Central memory CD8-positive, alpha-beta T cell (primary cell): ENCODE measurements at regions not wholly inside any gene's neighbourhood (a gene's known extent, or its start where the extent isn't known, plus 50 kb on each side); places are given as distances from the start of the nearest gene placed in this dataset.

Source experiments
- ATAC-seq: fragments of 150-1000 bp; cut with Tn5 transposase; replicated peaks from 2 replicates; pipeline ENCODE4 v1.10.0; 2022; ENCODE audit warnings: mild to moderate bottlenecking, moderate FRiP score, moderate number of reproducible peaks; ENCODE audit not compliant: poor library complexity, severe bottlenecking; ENCODE audit errors: extremely low read depth
- DNase-seq, 2 donors: peaks; one replicate each; pipeline ENCODE4 v3.0.0; 2021; ENCODE audit warnings: low spot score in 2 of 2
- H3K27ac Mint-ChIP-seq: one replicate; pipeline ENCODE4 v1.8.0; 2022; ENCODE audit warnings: low read depth, mild to moderate bottlenecking, moderate library complexity, mixed read lengths
- H3K27me3 Mint-ChIP-seq: one replicate; pipeline ENCODE4 v1.8.0; 2022; ENCODE audit warnings: mixed read lengths
- H3K36me3 Mint-ChIP-seq: one replicate; pipeline ENCODE4 v1.8.0; 2022; ENCODE audit warnings: mild to moderate bottlenecking, moderate library complexity, mixed read lengths; ENCODE audit not compliant: insufficient read depth
- H3K4me1 Mint-ChIP-seq: one replicate; pipeline ENCODE4 v1.8.0; 2022; ENCODE audit warnings: mixed read lengths
- H3K4me3 Mint-ChIP-seq: one replicate; pipeline ENCODE4 v1.8.0; 2022; ENCODE audit warnings: mild to moderate bottlenecking, moderate library complexity, mixed read lengths
- H3K9me3 Mint-ChIP-seq: one replicate; pipeline ENCODE4 v1.8.0; 2022; ENCODE audit warnings: mixed read lengths

- peaks cover 4% of the 10 kb centered on the region for H3K27me3 Mint-ChIP-seq
- H3K9me3 Mint-ChIP-seq = no peaks in the 10 kb centered on the region
- peaks cover 2% of the 10 kb centered on the region for H3K36me3 Mint-ChIP-seq
- H3K4me1 Mint-ChIP-seq = no peaks in the 10 kb centered on the region
- no peak overlapping the region for H3K4me3 Mint-ChIP-seq
- H3K27ac Mint-ChIP-seq = no peak overlapping the region
- ATAC-seq = no peak
- no peak for DNase-seq
Observed at GRCh38 chr1:184210031-184210430, 158.5 kb downstream of the TSEN15 start.

GRCh38 chr1:184210862-184211261 is 159.3 kb downstream of the TSEN15 start:
- no peaks in the 10 kb centered on the region for H3K4me1 Mint-ChIP-seq
- H3K27me3 Mint-ChIP-seq = peaks cover 13% of the 10 kb centered on the region
- H3K36me3 Mint-ChIP-seq = no peaks in the 10 kb centered on the region
- no peaks in the 10 kb centered on the region for H3K9me3 Mint-ChIP-seq
- ATAC-seq = no peak
- H3K27ac Mint-ChIP-seq = no peak overlapping the region
- H3K4me3 Mint-ChIP-seq = no peak overlapping the region
- DNase-seq = no peak

- no peak overlapping the region for H3K4me3 Mint-ChIP-seq
- no peak for ATAC-seq
- peaks cover 23% of the 10 kb centered on the region for H3K27me3 Mint-ChIP-seq
- H3K27ac Mint-ChIP-seq = no peak overlapping the region
- DNase-seq = no peak
- no peaks in the 10 kb centered on the region for H3K4me1 Mint-ChIP-seq
- H3K36me3 Mint-ChIP-seq = no peaks in the 10 kb centered on the region
- no peaks in the 10 kb centered on the region for H3K9me3 Mint-ChIP-seq
Observed at GRCh38 chr1:184212649-184213314, 161.3 kb downstream of the TSEN15 start.

GRCh38 chr1:184214128-184214527 is 162.6 kb downstream of the TSEN15 start:
- Mint-ChIP-seq H3K27ac (no peak overlapping the region), H3K27me3 (peaks cover 23% of the 10 kb centered on the region), H3K4me3 (no peak overlapping the region), H3K36me3 (no peaks in the 10 kb centered on the region), H3K4me1 (no peaks in the 10 kb centered on the region), H3K9me3 (no peaks in the 10 kb centered on the region)
- DNase-seq (no peak), ATAC-seq (no peak)

- DNase-seq (no peak), ATAC-seq (no peak)
- no peak overlapping the region for H3K27ac Mint-ChIP-seq
- H3K4me1 Mint-ChIP-seq = no peaks in the 10 kb centered on the region
- no peaks in the 10 kb centered on the region for H3K36me3 Mint-ChIP-seq
- H3K9me3 Mint-ChIP-seq = no peaks in the 10 kb centered on the region
- peaks cover 23% of the 10 kb centered on the region for H3K27me3 Mint-ChIP-seq
- no peak overlapping the region for H3K4me3 Mint-ChIP-seq
Observed at GRCh38 chr1:184215274-184215925, 163.9 kb downstream of the TSEN15 start.

GRCh38 chr1:184218458-184219075 is 167.0 kb downstream of the TSEN15 start:
- Mint-ChIP-seq H3K27ac (no peak overlapping the region), H3K4me1 (peaks cover 5% of the 10 kb centered on the region), H3K36me3 (no peaks in the 10 kb centered on the region), H3K9me3 (no peaks in the 10 kb centered on the region), H3K4me3 (no peak overlapping the region), H3K27me3 (peaks cover 26% of the 10 kb centered on the region)
- DNase-seq = no peak
- no peak for ATAC-seq

GRCh38 chr1:184219414-184219813 is 167.4 kb upstream of the C1orf21 start:
- H3K9me3 Mint-ChIP-seq = no peaks in the 10 kb centered on the region
- H3K4me3 Mint-ChIP-seq = no peak overlapping the region
- H3K4me1 Mint-ChIP-seq = peaks cover 5% of the 10 kb centered on the region
- peaks cover 35% of the 10 kb centered on the region for H3K27me3 Mint-ChIP-seq
- H3K27ac Mint-ChIP-seq = no peak overlapping the region
- no peaks in the 10 kb centered on the region for H3K36me3 Mint-ChIP-seq
- DNase-seq (no peak), ATAC-seq (no peak)

- H3K36me3 Mint-ChIP-seq = no peaks in the 10 kb centered on the region
- peaks cover 34% of the 10 kb centered on the region for H3K27me3 Mint-ChIP-seq
- H3K27ac Mint-ChIP-seq = no peak overlapping the region
- no peaks in the 10 kb centered on the region for H3K9me3 Mint-ChIP-seq
- DNase-seq (no peak), ATAC-seq (no peak)
- H3K4me1 Mint-ChIP-seq = peaks cover 5% of the 10 kb centered on the region
- H3K4me3 Mint-ChIP-seq = no peak overlapping the region
Observed at GRCh38 chr1:184219883-184220282, 166.9 kb upstream of the C1orf21 start.

- H3K36me3 Mint-ChIP-seq = no peaks in the 10 kb centered on the region
Observed at GRCh38 chr1:184221087-184221486, 165.7 kb upstream of the C1orf21 start.

GRCh38 chr1:184222652-184223052 is 164.2 kb upstream of the C1orf21 start:
- DNase-seq = peak; percentile 13 to 23
- Mint-ChIP-seq H3K27ac (no peak overlapping the region), H3K4me1 (peaks cover 5% of the 10 kb centered on the region), H3K9me3 (no peaks in the 10 kb centered on the region), H3K36me3 (no peaks in the 10 kb centered on the region), H3K27me3 (peaks cover 13% of the 10 kb centered on the region), H3K4me3 (peak overlapping the region; percentile 21)
- ATAC-seq = no peak

More at GRCh38 chr1:184221087-184221486, 165.7 kb upstream of the C1orf21 start:
- Mint-ChIP-seq H3K27me3 (peaks cover 22% of the 10 kb centered on the region), H3K4me3 (no peak overlapping the region), H3K27ac (no peak overlapping the region), H3K4me1 (peaks cover 5% of the 10 kb centered on the region), H3K9me3 (no peaks in the 10 kb centered on the region)
- no peak for DNase-seq
- ATAC-seq = no peak

- Mint-ChIP-seq H3K27ac (no peak overlapping the region), H3K9me3 (no peaks in the 10 kb centered on the region), H3K27me3 (peaks cover 13% of the 10 kb centered on the region), H3K36me3 (peaks cover 2% of the 10 kb centered on the region), H3K4me1 (peaks cover 5% of the 10 kb centered on the region), H3K4me3 (no peak overlapping the region)
- no peak for DNase-seq
- no peak for ATAC-seq
Observed at GRCh38 chr1:184223216-184223615, 163.6 kb upstream of the C1orf21 start.

- H3K4me3 Mint-ChIP-seq = no peak overlapping the region
- H3K36me3 Mint-ChIP-seq = peaks cover 2% of the 10 kb centered on the region
- no peak for DNase-seq
- peaks cover 13% of the 10 kb centered on the region for H3K27me3 Mint-ChIP-seq
- H3K4me1 Mint-ChIP-seq = peaks cover 5% of the 10 kb centered on the region
- H3K9me3 Mint-ChIP-seq = no peaks in the 10 kb centered on the region
- H3K27ac Mint-ChIP-seq = no peak overlapping the region
- ATAC-seq = no peak
Observed at GRCh38 chr1:184225283-184226099, 161.3 kb upstream of the C1orf21 start.
